ENCODE measurements at regions not wholly inside any gene's neighbourhood (a gene's known extent, or its start where the extent isn't known, plus 50 kb on each side); places are given as distances from the start of the nearest gene placed in this dataset.
"Not testable (repeated sequence)": the region's sequence is repeated elsewhere in the genome, so short reads cannot be mapped to it uniquely, and the experiment has no call there.

- H3K9ac ChIP-seq (ENCODE audit: low read length in 2 of 2); H3K9me3 ChIP-seq (ENCODE audit: control insufficient read depth in 2 of 2, low read length in 2 of 2); H3K27me3 ChIP-seq (ENCODE audit: control insufficient read depth in 1 of 2, insufficient read depth in 2 of 2, low read length in 2 of 2); H3K36me3 ChIP-seq (ENCODE audit: control insufficient read depth in 2 of 2, insufficient read depth in 2 of 2, low read length in 2 of 2); H3K4me1 ChIP-seq (ENCODE audit: control insufficient read depth, insufficient read depth, low read length); H3K4me3 ChIP-seq (ENCODE audit: low read length in 2 of 2); H3K27ac ChIP-seq (ENCODE audit: low read length): not testable (repeated sequence)
Measured at GRCh38 chr9:67708109-67708508, 150.6 kb upstream of the ANKRD20A1 start.

GRCh38 chr9:67711429-67711828 is 147.3 kb upstream of the ANKRD20A1 start:
- not testable (repeated sequence) for H3K9me3 ChIP-seq (ENCODE audit: control insufficient read depth in 2 of 2, low read length in 2 of 2); H3K27ac ChIP-seq (ENCODE audit: low read length); H3K27me3 ChIP-seq (ENCODE audit: control insufficient read depth in 1 of 2, insufficient read depth in 2 of 2, low read length in 2 of 2); H3K36me3 ChIP-seq (ENCODE audit: control insufficient read depth in 2 of 2, insufficient read depth in 2 of 2, low read length in 2 of 2); H3K4me1 ChIP-seq (ENCODE audit: control insufficient read depth, insufficient read depth, low read length); H3K9ac ChIP-seq (ENCODE audit: low read length in 2 of 2); H3K4me3 ChIP-seq (ENCODE audit: low read length in 2 of 2)

DNA sequence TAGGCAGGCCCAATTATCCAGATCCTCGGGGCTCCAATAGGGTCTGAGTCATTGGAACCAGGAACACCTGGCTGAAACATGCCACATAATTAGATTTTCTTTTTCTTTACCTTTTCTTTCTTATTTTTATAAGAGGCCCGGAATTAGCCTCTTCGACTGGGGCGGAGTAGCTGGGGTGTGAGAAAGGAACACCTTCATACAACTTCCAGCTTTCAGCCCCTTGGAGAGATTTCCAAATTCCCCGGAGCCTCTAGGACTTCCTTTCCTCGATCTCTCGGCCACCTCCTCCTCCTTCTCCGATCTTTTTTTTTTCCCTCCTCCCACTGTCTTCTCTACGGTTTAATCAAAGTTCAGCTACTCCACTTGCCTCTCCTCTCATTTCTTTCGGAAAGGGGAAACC is 146.8 kb upstream of the ANKRD20A1 start:
- not testable (repeated sequence) for H3K4me1 ChIP-seq (ENCODE audit: control insufficient read depth, insufficient read depth, low read length); H3K27me3 ChIP-seq (ENCODE audit: control insufficient read depth in 1 of 2, insufficient read depth in 2 of 2, low read length in 2 of 2); H3K9me3 ChIP-seq (ENCODE audit: control insufficient read depth in 2 of 2, low read length in 2 of 2); H3K4me3 ChIP-seq (ENCODE audit: low read length in 2 of 2); H3K9ac ChIP-seq (ENCODE audit: low read length in 2 of 2); H3K27ac ChIP-seq (ENCODE audit: low read length); H3K36me3 ChIP-seq (ENCODE audit: control insufficient read depth in 2 of 2, insufficient read depth in 2 of 2, low read length in 2 of 2)

- H3K9me3 ChIP-seq (ENCODE audit: control insufficient read depth in 2 of 2, low read length in 2 of 2); H3K9ac ChIP-seq (ENCODE audit: low read length in 2 of 2); H3K27ac ChIP-seq (ENCODE audit: low read length); H3K4me3 ChIP-seq (ENCODE audit: low read length in 2 of 2); H3K4me1 ChIP-seq (ENCODE audit: control insufficient read depth, insufficient read depth, low read length); H3K27me3 ChIP-seq (ENCODE audit: control insufficient read depth in 1 of 2, insufficient read depth in 2 of 2, low read length in 2 of 2); H3K36me3 ChIP-seq (ENCODE audit: control insufficient read depth in 2 of 2, insufficient read depth in 2 of 2, low read length in 2 of 2): not testable (repeated sequence)
Measured at GRCh38 chr9:67712956-67713355, 145.8 kb upstream of the ANKRD20A1 start.

GRCh38 chr9:67717830-67718388 is 140.8 kb upstream of the ANKRD20A1 start:
- not testable (repeated sequence) for H3K4me1 ChIP-seq (ENCODE audit: control insufficient read depth, insufficient read depth, low read length)

GRCh38 chr9:67720491-67720890 is 138.2 kb upstream of the ANKRD20A1 start:
- not testable (repeated sequence) for H3K9me3 ChIP-seq (ENCODE audit: control insufficient read depth in 2 of 2, low read length in 2 of 2); H3K27me3 ChIP-seq (ENCODE audit: control insufficient read depth in 1 of 2, insufficient read depth in 2 of 2, low read length in 2 of 2); H3K27ac ChIP-seq (ENCODE audit: low read length); H3K36me3 ChIP-seq (ENCODE audit: control insufficient read depth in 2 of 2, insufficient read depth in 2 of 2, low read length in 2 of 2); H3K4me3 ChIP-seq (ENCODE audit: low read length in 2 of 2); H3K9ac ChIP-seq (ENCODE audit: low read length in 2 of 2); H3K4me1 ChIP-seq (ENCODE audit: control insufficient read depth, insufficient read depth, low read length)

More at GRCh38 chr9:67717830-67718388, 140.8 kb upstream of the ANKRD20A1 start:
- H3K36me3 ChIP-seq (ENCODE audit: control insufficient read depth in 2 of 2, insufficient read depth in 2 of 2, low read length in 2 of 2); H3K27ac ChIP-seq (ENCODE audit: low read length); H3K27me3 ChIP-seq (ENCODE audit: control insufficient read depth in 1 of 2, insufficient read depth in 2 of 2, low read length in 2 of 2); H3K9me3 ChIP-seq (ENCODE audit: control insufficient read depth in 2 of 2, low read length in 2 of 2); H3K4me3 ChIP-seq (ENCODE audit: low read length in 2 of 2); H3K9ac ChIP-seq (ENCODE audit: low read length in 2 of 2): not testable (repeated sequence)

DNA sequence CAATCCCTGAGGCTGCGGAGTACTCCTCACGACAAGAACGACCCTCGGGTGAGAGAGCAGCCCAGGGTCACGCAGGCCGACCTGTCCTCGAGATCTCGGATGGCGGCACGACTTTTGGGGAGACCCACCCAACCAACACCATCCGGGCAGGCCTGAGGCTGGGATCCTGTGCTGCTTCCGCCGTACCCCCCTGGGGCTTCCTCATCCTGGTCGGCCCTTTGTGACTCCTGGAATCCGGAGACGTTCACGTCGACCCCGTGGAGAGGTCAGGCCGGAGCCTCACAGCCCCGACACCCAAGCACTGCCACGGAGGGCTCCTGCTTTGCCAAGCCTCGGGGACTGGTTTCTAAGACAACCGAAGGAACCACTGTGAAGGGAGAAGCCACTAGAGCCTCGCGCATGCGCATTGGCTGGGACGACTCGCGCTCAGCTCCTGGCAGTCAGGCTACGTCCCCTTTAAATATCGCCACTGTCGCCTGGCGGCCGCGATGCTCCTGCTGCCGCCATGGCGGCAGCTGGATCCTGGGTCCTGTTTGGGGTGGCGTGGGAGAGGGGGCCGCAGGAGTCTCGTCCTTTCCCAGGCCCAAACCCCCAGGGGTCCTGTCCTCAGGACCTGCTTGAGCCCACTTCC is 136.2 kb upstream of the ANKRD20A1 start:
- not testable (repeated sequence) for H3K27ac ChIP-seq (ENCODE audit: low read length); H3K27me3 ChIP-seq (ENCODE audit: control insufficient read depth in 1 of 2, insufficient read depth in 2 of 2, low read length in 2 of 2); H3K4me1 ChIP-seq (ENCODE audit: control insufficient read depth, insufficient read depth, low read length); H3K36me3 ChIP-seq (ENCODE audit: control insufficient read depth in 2 of 2, insufficient read depth in 2 of 2, low read length in 2 of 2); H3K9ac ChIP-seq (ENCODE audit: low read length in 2 of 2); H3K9me3 ChIP-seq (ENCODE audit: control insufficient read depth in 2 of 2, low read length in 2 of 2); H3K4me3 ChIP-seq (ENCODE audit: low read length in 2 of 2)

GRCh38 chr9:67723185-67723584 is 135.5 kb upstream of the ANKRD20A1 start:
- H3K36me3 ChIP-seq (ENCODE audit: control insufficient read depth in 2 of 2, insufficient read depth in 2 of 2, low read length in 2 of 2); H3K27ac ChIP-seq (ENCODE audit: low read length); H3K9ac ChIP-seq (ENCODE audit: low read length in 2 of 2); H3K27me3 ChIP-seq (ENCODE audit: control insufficient read depth in 1 of 2, insufficient read depth in 2 of 2, low read length in 2 of 2); H3K4me1 ChIP-seq (ENCODE audit: control insufficient read depth, insufficient read depth, low read length); H3K9me3 ChIP-seq (ENCODE audit: control insufficient read depth in 2 of 2, low read length in 2 of 2): not testable (repeated sequence)
- peak overlapping the region in 1 of 2 donors; percentile 54 for H3K4me3 ChIP-seq (ENCODE audit: low read length in 2 of 2)

- H3K9ac ChIP-seq (ENCODE audit: low read length in 2 of 2); H3K4me1 ChIP-seq (ENCODE audit: control insufficient read depth, insufficient read depth, low read length); H3K4me3 ChIP-seq (ENCODE audit: low read length in 2 of 2); H3K36me3 ChIP-seq (ENCODE audit: control insufficient read depth in 2 of 2, insufficient read depth in 2 of 2, low read length in 2 of 2); H3K27ac ChIP-seq (ENCODE audit: low read length); H3K9me3 ChIP-seq (ENCODE audit: control insufficient read depth in 2 of 2, low read length in 2 of 2); H3K27me3 ChIP-seq (ENCODE audit: control insufficient read depth in 1 of 2, insufficient read depth in 2 of 2, low read length in 2 of 2): not testable (repeated sequence)
Measured at GRCh38 chr9:67724885-67725284, 133.8 kb upstream of the ANKRD20A1 start.

- H3K4me1 ChIP-seq (ENCODE audit: control insufficient read depth, insufficient read depth, low read length); H3K27me3 ChIP-seq (ENCODE audit: control insufficient read depth in 1 of 2, insufficient read depth in 2 of 2, low read length in 2 of 2); H3K36me3 ChIP-seq (ENCODE audit: control insufficient read depth in 2 of 2, insufficient read depth in 2 of 2, low read length in 2 of 2); H3K9me3 ChIP-seq (ENCODE audit: control insufficient read depth in 2 of 2, low read length in 2 of 2); H3K4me3 ChIP-seq (ENCODE audit: low read length in 2 of 2); H3K9ac ChIP-seq (ENCODE audit: low read length in 2 of 2); H3K27ac ChIP-seq (ENCODE audit: low read length): not testable (repeated sequence)
Measured at GRCh38 chr9:67726213-67726988, 132.3 kb upstream of the ANKRD20A1 start.

- not testable (repeated sequence) for H3K9ac ChIP-seq (ENCODE audit: low read length in 2 of 2); H3K4me3 ChIP-seq (ENCODE audit: low read length in 2 of 2); H3K36me3 ChIP-seq (ENCODE audit: control insufficient read depth in 2 of 2, insufficient read depth in 2 of 2, low read length in 2 of 2)
Measured at GRCh38 chr9:67763133-67763532, 95.6 kb upstream of the ANKRD20A1 start.

More at GRCh38 chr9:67763133-67763532, 95.6 kb upstream of the ANKRD20A1 start:
- not testable (repeated sequence) for H3K27me3 ChIP-seq (ENCODE audit: control insufficient read depth in 1 of 2, insufficient read depth in 2 of 2, low read length in 2 of 2); H3K4me1 ChIP-seq (ENCODE audit: control insufficient read depth, insufficient read depth, low read length); H3K9me3 ChIP-seq (ENCODE audit: control insufficient read depth in 2 of 2, low read length in 2 of 2); H3K27ac ChIP-seq (ENCODE audit: low read length)
